ENCODE measurements at regions not wholly inside any gene's neighbourhood (a gene's known extent, or its start where the extent isn't known, plus 50 kb on each side); places are given as distances from the start of the nearest gene placed in this dataset.
A peak's percentile ranks its signal among the peaks of the same experiment; 100 is the strongest.

DNA sequence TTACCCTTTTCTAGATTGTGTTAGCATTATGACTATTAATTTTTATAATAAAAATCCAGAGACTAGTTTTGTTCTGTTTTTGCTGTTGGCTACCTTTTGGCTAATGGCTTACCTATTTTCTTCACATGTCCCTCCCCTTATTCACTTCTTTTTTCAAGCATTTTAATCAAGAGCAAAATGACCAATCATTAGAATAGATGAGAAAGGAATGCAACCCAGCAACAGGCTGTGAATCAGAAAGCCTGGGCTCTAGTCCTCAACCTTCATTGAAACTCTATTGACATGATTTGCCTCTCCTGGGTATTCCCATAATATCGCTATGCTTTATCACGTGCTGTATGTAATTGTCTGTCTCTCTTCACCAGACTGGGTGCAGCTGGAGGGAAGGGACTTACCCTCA lies 370.1 kb downstream of the IRS1 start:
- Mint-ChIP-seq H3K4me3 (no peak overlapping the region), H3K4me1 (peaks cover 7% of the 10 kb centered on the region), H3K27ac (no peak overlapping the region), H3K36me3 (no peaks in the 10 kb centered on the region), H3K9me3 (no peaks in the 10 kb centered on the region), H3K27me3 (peaks cover 13% of the 10 kb centered on the region)
- CTCF ChIA-PET, result no interaction called here
- no peak for DNase-seq

DNA sequence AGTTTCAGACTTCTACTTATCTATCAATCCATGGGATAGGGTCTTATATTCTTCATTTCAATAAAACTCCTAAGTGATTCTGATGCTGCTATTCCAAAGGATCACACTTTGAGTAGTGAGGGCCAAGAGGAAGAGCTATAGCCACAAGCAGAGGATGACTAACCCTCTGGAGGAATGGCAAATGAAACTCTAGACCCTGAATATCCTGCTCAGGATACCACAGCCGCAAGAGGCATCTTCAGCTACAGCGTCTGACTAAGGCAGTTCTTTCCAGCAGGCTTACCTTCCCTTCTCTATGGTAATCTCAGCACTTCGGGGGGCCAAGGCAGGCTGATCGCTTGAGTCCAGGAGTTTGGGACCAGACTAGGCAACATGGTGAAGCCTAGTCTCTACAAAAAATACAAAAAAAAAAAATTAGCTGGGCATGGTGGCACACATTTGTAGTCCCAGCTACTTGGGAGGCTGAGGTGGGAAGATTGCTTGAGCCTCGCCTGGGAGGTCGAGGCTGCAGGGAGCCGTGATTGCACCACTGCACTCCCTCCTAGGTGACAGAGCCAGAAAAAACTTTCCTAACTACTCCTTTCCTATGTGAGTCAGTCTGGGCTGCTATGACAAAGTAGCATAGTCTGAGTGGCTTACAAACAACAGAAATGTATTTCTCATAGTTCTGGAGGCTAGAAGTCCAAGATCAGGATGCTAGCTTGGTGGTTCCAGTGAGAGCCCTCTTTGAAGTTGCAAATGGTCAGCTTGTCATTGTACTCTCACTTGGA lies 371.9 kb downstream of the IRS1 start:
- Mint-ChIP-seq H3K9me3 (no peaks in the 10 kb centered on the region), H3K4me1 (peaks cover 24% of the 10 kb centered on the region), H3K27ac (no peak overlapping the region), H3K4me3 (no peak overlapping the region), H3K27me3 (peaks cover 18% of the 10 kb centered on the region), H3K36me3 (no peaks in the 10 kb centered on the region)
- no peak for DNase-seq
- CTCF ChIA-PET, result no interaction called here

DNA sequence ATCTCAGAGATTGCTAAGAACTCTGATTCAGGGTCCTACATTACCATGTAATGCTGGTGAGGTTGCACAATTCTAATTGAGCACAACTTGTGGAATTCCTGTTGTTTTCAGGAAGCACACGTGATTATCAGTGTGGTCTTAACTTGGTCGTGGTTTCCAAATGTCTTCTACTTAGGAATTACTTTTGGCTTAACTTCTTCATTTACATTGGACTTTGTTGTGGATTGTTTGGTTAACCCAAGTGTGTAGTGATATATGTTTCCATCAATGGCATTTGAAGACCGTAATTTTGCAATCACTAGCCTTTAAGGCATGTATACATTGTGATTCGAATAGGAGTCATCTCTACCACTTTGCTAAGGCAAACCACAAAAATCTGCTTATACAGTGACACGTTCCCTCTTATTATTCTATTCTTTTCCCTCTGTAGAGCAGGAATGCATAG lies 373.3 kb downstream of the IRS1 start:
- no peak overlapping the region for H3K27ac Mint-ChIP-seq
- no peaks in the 10 kb centered on the region for H3K9me3 Mint-ChIP-seq
- H3K36me3 Mint-ChIP-seq, result no peaks in the 10 kb centered on the region
- DNase-seq, result no peak
- H3K4me1 Mint-ChIP-seq, result peaks cover 27% of the 10 kb centered on the region
- CTCF ChIA-PET, result no interaction called here
- peaks cover 18% of the 10 kb centered on the region for H3K27me3 Mint-ChIP-seq
- H3K4me3 Mint-ChIP-seq, result no peak overlapping the region

DNA sequence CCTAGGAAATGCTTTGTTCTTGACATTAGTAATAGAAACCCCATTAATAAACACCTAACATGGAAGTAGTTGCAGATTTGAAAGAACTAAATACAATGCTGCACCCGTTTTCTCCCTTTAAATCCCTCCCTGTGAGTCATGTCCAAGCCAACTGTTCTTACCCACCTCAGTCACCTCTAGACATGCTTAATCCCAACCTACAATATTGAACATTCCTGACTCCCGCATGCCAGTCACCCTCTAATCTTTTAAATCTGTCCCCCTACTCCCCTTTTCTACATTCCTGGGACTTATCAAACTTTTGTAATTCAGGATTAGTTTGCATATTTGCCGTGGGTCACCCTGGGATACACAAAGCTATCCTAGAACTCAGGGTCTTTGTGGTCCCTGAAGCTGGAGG lies 374.6 kb downstream of the IRS1 start:
- no peak overlapping the region for H3K27ac Mint-ChIP-seq
- DNase-seq, result no peak
- no peaks in the 10 kb centered on the region for H3K9me3 Mint-ChIP-seq
- H3K27me3 Mint-ChIP-seq, result peaks cover 14% of the 10 kb centered on the region
- H3K4me1 Mint-ChIP-seq, result peaks cover 27% of the 10 kb centered on the region
- CTCF ChIA-PET, result no interaction called here
- no peaks in the 10 kb centered on the region for H3K36me3 Mint-ChIP-seq
- no peak overlapping the region for H3K4me3 Mint-ChIP-seq

DNA sequence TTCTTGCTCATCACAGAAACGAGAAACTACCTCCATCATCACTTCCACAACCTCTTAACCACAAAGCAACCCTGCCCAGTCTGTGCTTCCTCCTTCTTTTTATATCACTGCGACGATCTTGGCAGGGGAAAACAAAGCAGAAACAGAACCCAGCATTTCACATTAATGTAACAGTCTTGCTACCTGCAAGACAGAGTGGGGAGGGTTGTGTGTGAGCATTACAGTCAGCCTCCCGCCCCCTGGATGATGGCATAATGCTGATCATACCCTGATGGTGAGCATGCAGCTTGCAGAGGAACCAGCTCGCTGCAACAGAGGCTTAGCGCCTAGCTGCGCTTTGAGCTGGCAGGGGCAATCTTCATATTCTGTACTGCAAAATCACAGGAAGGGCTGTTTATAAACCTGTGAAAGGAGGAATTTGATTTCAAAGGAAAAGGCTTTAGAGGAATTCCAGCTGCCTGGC lies 376.1 kb downstream of the IRS1 start:
- Mint-ChIP-seq H3K36me3 (no peaks in the 10 kb centered on the region), H3K4me3 (peak overlapping the region; percentile 53), H3K9me3 (no peaks in the 10 kb centered on the region), H3K27ac (peak overlapping the region; percentile 47), H3K27me3 (peaks cover 13% of the 10 kb centered on the region), H3K4me1 (peaks cover 27% of the 10 kb centered on the region)
- CTCF ChIA-PET, result interaction anchor here (0.5 to 0.9 kb wide), 2 partner anchors 373 to 376 kb away, joined by 3 read pairs; partner anchors contain the start of gene IRS1
- peak; percentile 73 for DNase-seq

DNA sequence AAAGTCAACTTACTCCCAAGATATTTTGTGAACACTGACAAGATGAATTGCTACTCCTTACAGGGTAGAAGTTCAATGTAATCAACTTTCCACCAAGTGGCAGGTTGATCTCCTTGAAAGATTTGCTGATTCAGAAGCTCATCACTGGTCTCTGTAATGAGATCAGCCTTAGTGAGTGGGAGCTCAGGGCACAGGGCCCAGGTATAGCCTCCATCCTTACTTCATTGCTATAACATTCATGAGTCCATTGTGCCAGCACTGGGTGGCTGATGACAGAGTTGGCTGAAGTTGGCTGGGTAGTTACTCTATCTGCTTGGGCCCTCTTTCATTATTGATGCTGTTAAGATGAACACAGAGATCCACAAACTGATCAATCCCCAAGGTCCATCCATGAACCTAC lies 379.0 kb downstream of the IRS1 start:
- H3K4me1 Mint-ChIP-seq, result peaks cover 27% of the 10 kb centered on the region
- DNase-seq, result no peak
- H3K4me3 Mint-ChIP-seq, result no peak overlapping the region
- no peaks in the 10 kb centered on the region for H3K36me3 Mint-ChIP-seq
- H3K9me3 Mint-ChIP-seq, result no peaks in the 10 kb centered on the region
- H3K27me3 Mint-ChIP-seq, result peaks cover 13% of the 10 kb centered on the region
- no peak overlapping the region for H3K27ac Mint-ChIP-seq
- CTCF ChIA-PET, result interaction anchor here (1.6 kb wide), 1 partner anchor 24 kb away, joined by 3 read pairs; no protein-coding TSS in a partner anchor

DNA sequence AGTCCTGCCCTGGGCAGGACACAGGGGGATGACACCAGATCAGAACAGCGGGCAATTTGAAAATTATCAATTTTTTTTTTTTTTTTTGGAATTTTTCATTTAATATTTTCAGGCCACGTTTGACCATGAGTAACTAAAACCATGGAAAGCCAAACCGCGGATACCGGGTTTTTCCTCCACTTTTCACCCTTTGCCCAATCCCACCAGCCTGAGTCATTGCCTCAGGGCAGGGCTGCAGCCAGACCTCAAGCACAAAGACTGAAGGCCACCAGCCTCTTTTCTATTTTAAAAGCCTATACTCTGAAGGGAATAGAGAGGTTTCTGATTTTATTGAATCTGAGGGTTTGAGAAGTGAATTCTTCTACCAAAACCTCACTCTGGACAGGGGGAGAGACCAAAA lies 381.1 kb downstream of the IRS1 start:
- H3K4me3 Mint-ChIP-seq, result no peak overlapping the region
- H3K9me3 Mint-ChIP-seq, result no peaks in the 10 kb centered on the region
- peaks cover under 1% of the 10 kb centered on the region for H3K27me3 Mint-ChIP-seq
- H3K36me3 Mint-ChIP-seq, result no peaks in the 10 kb centered on the region
- CTCF ChIA-PET, result no interaction called here
- no peak overlapping the region for H3K27ac Mint-ChIP-seq
- peaks cover 10% of the 10 kb centered on the region for H3K4me1 Mint-ChIP-seq
- no peak for DNase-seq

DNA sequence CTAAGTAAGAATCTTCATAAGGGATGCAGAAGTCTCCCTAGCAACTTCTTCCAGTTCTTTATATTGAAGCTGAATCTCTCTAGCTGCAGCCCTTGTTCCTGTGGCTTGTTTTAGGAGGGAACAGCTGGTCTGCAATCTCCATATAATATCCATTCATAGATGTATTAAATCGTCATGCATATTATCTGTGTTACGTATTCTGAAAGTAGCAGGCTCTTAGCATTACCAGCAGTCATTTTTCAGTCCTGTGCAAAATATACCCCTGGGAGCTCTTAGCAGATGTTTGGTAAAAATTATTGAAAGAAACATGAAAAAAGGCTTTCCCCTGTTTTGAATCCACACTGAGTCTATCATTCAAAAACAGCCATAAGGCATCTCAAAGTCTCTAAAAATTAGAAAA lies 385.3 kb downstream of the IRS1 start:
- no peaks in the 10 kb centered on the region for H3K36me3 Mint-ChIP-seq
- H3K4me1 Mint-ChIP-seq, result no peaks in the 10 kb centered on the region
- no peak for DNase-seq
- H3K9me3 Mint-ChIP-seq, result no peaks in the 10 kb centered on the region
- no peak overlapping the region for H3K4me3 Mint-ChIP-seq
- CTCF ChIA-PET, result no interaction called here
- H3K27me3 Mint-ChIP-seq, result no peaks in the 10 kb centered on the region
- H3K27ac Mint-ChIP-seq, result no peak overlapping the region

DNA sequence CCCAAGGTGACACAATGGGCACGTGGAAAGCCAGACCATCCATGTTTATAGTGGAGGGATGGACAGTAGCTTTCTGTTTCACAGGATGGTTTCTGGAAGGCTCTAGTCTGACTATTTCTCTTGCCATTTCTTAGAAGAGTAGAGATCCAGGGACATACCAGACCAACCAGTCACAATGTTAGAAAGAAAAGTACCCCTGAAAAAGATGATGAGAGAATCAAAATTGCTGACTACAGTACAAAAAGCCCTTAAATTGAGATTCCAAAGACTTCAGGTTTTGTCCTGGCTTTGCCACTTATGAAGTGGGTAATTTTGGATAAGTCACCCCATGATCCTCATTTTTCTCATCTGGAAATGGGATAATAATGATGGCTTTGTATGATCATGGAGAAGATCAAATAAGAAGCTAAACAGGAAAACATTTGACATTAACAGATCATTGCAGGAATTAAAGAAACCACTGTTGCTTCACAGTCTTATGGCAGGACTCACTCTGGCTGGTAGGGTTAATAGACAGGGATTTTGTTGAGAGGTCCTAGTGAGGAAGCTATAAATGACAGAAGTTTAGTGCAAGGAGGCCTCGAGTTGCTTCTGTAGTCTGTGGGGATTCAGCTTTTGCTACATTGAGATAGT lies 386.0 kb downstream of the IRS1 start:
- Mint-ChIP-seq H3K4me3 (no peak overlapping the region), H3K4me1 (no peaks in the 10 kb centered on the region), H3K27ac (no peak overlapping the region), H3K36me3 (no peaks in the 10 kb centered on the region), H3K9me3 (no peaks in the 10 kb centered on the region), H3K27me3 (no peaks in the 10 kb centered on the region)
- CTCF ChIA-PET, result no interaction called here
- no peak for DNase-seq

DNA sequence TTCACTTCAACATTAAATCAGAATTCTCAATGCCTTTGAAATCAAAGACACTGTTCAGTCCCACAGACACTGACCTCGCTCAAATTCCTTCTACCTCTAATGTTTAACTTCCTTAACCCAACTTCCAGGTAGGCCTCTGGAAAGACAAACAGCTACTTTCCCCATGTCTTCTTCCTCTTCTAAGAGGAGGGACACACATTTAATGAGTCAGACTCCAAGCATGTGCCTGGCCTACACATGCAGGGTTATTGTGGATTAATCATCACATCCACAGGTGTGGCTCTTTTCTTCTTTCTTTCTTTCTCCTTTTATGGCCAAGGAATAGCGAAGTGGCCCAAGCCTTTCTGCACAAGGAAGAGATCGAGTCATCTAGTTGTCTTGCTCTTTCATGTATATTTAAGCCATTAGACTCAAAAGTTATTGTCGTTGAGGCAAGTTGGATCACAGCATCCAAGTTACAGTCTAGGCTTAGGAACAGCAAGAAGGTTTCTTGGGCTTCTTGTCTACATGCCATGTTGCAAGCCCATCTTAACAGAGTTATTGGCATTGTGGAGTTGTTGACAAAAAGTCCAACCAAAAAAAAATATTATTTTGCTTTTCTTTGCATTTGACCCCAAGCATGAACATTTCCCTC lies 387.8 kb downstream of the IRS1 start:
- no peak overlapping the region for H3K27ac Mint-ChIP-seq
- H3K4me3 Mint-ChIP-seq, result no peak overlapping the region
- no peak for DNase-seq
- H3K4me1 Mint-ChIP-seq, result no peaks in the 10 kb centered on the region
- CTCF ChIA-PET, result no interaction called here
- H3K27me3 Mint-ChIP-seq, result no peaks in the 10 kb centered on the region
- no peaks in the 10 kb centered on the region for H3K9me3 Mint-ChIP-seq
- H3K36me3 Mint-ChIP-seq, result no peaks in the 10 kb centered on the region

DNA sequence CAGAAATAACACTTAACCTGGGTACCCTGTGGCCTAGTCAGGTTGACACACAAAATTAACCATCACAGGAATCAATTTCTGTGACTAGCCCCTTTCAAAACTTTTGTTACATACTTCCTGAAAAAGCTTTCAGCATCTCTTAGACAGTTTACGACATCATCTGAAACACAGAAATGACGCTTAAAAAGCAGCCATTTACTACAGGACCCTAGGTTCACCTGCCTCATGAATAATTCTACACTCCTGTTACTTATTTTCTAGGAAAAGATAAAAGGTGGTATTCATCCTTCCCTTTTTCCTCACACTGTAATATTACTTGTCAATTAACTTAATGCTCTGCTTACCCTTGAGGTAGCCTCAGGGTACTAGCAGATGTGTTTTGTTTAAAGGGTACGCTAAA lies 388.4 kb downstream of the IRS1 start:
- no peaks in the 10 kb centered on the region for H3K9me3 Mint-ChIP-seq

DNA sequence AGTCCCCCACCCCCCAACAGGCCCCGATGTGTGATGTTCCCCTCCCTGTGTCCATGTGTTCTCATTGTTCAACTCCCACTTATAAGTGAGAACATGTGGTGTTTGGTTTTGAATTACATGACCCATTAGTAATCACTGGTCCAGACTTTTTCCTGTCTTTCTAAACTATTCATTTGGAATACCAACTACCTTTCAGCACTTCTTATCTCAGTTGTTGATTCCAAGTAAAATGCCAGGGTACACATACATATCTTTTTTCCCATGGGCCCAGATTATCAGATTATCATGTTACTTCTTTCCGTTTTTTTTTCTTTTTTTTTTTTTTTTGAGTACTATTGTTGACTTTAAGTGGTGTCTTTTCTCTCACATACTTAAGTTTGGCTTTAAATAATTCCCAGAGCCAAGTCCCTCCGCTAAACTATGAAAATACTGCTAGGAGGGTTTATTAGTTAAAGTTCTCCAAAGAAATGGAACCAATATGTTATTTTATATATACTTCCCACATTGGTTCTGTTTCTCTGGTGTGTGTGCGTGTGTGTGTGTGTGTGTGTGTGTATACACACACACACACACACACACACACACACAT lies 389.3 kb downstream of the IRS1 start:
- Mint-ChIP-seq H3K9me3 (no peaks in the 10 kb centered on the region), H3K27me3 (peaks cover 5% of the 10 kb centered on the region), H3K27ac (no peak overlapping the region), H3K4me1 (no peaks in the 10 kb centered on the region), H3K4me3 (no peak overlapping the region), H3K36me3 (no peaks in the 10 kb centered on the region)
- DNase-seq, result no peak
- CTCF ChIA-PET, result no interaction called here

More for the DNA sequence above, 388.4 kb downstream of the IRS1 start:
- Mint-ChIP-seq H3K36me3 (no peaks in the 10 kb centered on the region), H3K4me3 (no peak overlapping the region), H3K4me1 (no peaks in the 10 kb centered on the region), H3K27me3 (peaks cover 5% of the 10 kb centered on the region), H3K27ac (no peak overlapping the region)
- no peak for DNase-seq
- CTCF ChIA-PET, result no interaction called here

DNA sequence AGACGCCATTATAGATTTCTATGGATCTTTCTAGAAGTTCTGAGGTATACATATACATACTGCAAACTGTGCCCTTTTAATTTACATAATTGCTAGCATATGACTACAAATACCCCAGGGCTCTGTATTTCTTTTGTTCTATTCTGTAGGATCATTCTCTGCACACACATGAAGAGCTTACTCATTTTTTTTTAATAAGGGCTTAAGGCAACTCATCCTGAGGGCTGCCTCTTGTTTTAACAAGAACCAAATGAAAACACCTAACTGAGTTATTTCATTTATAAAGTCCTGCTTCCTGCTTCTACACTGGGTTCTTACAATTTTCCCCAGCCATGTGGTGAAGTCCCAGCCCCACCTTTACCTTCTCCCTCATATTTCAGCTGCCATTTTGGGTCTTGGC lies 390.5 kb downstream of the IRS1 start:
- CTCF ChIA-PET, result no interaction called here
- no peaks in the 10 kb centered on the region for H3K36me3 Mint-ChIP-seq
- no peak overlapping the region for H3K27ac Mint-ChIP-seq
- H3K4me1 Mint-ChIP-seq, result no peaks in the 10 kb centered on the region
- H3K9me3 Mint-ChIP-seq, result no peaks in the 10 kb centered on the region
- no peak overlapping the region for H3K4me3 Mint-ChIP-seq
- DNase-seq, result no peak
- peaks cover 5% of the 10 kb centered on the region for H3K27me3 Mint-ChIP-seq

DNA sequence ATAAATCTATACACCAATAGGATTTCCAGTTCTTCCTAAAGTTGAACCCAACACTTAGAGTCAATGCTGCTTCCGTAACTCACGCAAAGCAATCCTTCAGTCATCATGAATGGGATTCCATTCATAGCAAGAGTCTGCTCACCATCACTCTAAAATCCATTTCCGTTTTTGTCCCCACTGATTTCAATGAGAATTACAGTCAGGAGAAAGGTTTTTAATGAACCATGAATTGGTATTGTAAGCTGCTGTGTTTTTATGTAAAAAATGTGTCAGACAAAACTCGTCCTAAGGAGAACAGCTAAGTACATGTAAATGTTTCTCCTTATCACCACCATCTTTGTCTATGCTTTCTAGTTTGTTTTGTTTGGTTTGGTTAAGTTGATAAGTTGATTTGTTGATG lies 391.5 kb downstream of the IRS1 start:
- no peaks in the 10 kb centered on the region for H3K36me3 Mint-ChIP-seq
- no peak for DNase-seq
- H3K27me3 Mint-ChIP-seq, result peaks cover 5% of the 10 kb centered on the region
- no peaks in the 10 kb centered on the region for H3K4me1 Mint-ChIP-seq
- H3K4me3 Mint-ChIP-seq, result no peak overlapping the region
- no peak overlapping the region for H3K27ac Mint-ChIP-seq
- CTCF ChIA-PET, result no interaction called here
- no peaks in the 10 kb centered on the region for H3K9me3 Mint-ChIP-seq

All from activated naive CD4-positive, alpha-beta T cell treated with anti-CD3 and anti-CD28 coated beads, Interleukin-2, amount 10 ng/mL, durations not matched to agents 7 days and 5 days (primary cell).